ENCODE measurements at regions not wholly inside any gene's neighbourhood (a gene's known extent, or its start where the extent isn't known, plus 50 kb on each side); places are given as distances from the start of the nearest gene placed in this dataset.

- no peak for TF ChIP-seq CTCF (IDR thresholded peaks at IDR 0.05)
- TF ChIP-seq POLR2A (IDR thresholded peaks at IDR 0.05), result no peak
These were observed 501.4 kb upstream of the USP24 start for GRCh38 chr1:55716610-55717009.

Measured in prostate gland (tissue), 2 donors.